ENCODE measurements at regions not wholly inside any gene's neighbourhood (a gene's known extent, or its start where the extent isn't known, plus 50 kb on each side); places are given as distances from the start of the nearest gene placed in this dataset.

GRCh38 chr3:15942936-15943335, 145.2 kb upstream of the ANKRD28 start:
- DNase-seq (ENCODE audit: low read depth in 2 of 2, low spot score in 1 of 2): no peak

- DNase-seq (ENCODE audit: low read depth in 2 of 2, low spot score in 1 of 2): no peak
These were observed 150.6 kb upstream of the ANKRD28 start for GRCh38 chr3:15948388-15948787.

- DNase-seq (ENCODE audit: low read depth in 2 of 2, low spot score in 1 of 2): no peak
These were observed 154.9 kb upstream of the ANKRD28 start for GRCh38 chr3:15952543-15953175.

GRCh38 chr3:15953841-15954240, 156.1 kb upstream of the ANKRD28 start:
- no peak for DNase-seq (ENCODE audit: low read depth in 2 of 2, low spot score in 1 of 2)

- no peak for DNase-seq (ENCODE audit: low read depth in 2 of 2, low spot score in 1 of 2)
These were observed 158.2 kb upstream of the ANKRD28 start for GRCh38 chr3:15955968-15956367.

- DNase-seq (ENCODE audit: low read depth in 2 of 2, low spot score in 1 of 2): no peak
These were observed 161.1 kb upstream of the ANKRD28 start for GRCh38 chr3:15958692-15959433.

GRCh38 chr3:15959434-15959811, 161.6 kb upstream of the ANKRD28 start:
- DNase-seq (ENCODE audit: low read depth in 2 of 2, low spot score in 1 of 2): no peak

- no peak for DNase-seq (ENCODE audit: low read depth in 2 of 2, low spot score in 1 of 2)
These were observed 167.0 kb upstream of the ANKRD28 start for GRCh38 chr3:15964605-15965442.

GRCh38 chr3:15967577-15967976, 169.8 kb upstream of the ANKRD28 start:
- DNase-seq (ENCODE audit: low read depth in 2 of 2, low spot score in 1 of 2): no peak

GRCh38 chr3:15969874-15970640, 172.3 kb upstream of the ANKRD28 start:
- DNase-seq (ENCODE audit: low read depth in 2 of 2, low spot score in 1 of 2): no peak

GRCh38 chr3:15973414-15973813, 175.6 kb upstream of the ANKRD28 start:
- no peak for DNase-seq (ENCODE audit: low read depth in 2 of 2, low spot score in 1 of 2)

- DNase-seq (ENCODE audit: low read depth in 2 of 2, low spot score in 1 of 2): no peak
These were observed 176.2 kb upstream of the ANKRD28 start for GRCh38 chr3:15973940-15974339.

GRCh38 chr3:15974647-15975046, 176.9 kb upstream of the ANKRD28 start:
- DNase-seq (ENCODE audit: low read depth in 2 of 2, low spot score in 1 of 2): no peak

- no peak for DNase-seq (ENCODE audit: low read depth in 2 of 2, low spot score in 1 of 2)
These were observed 178.7 kb upstream of the ANKRD28 start for GRCh38 chr3:15976524-15976923.

GRCh38 chr3:15977090-15977489, 179.3 kb upstream of the ANKRD28 start:
- no peak for DNase-seq (ENCODE audit: low read depth in 2 of 2, low spot score in 1 of 2)

GRCh38 chr3:15977598-15978232, 179.9 kb upstream of the ANKRD28 start:
- DNase-seq (ENCODE audit: low read depth in 2 of 2, low spot score in 1 of 2): no peak

GRCh38 chr3:15978801-15979200, 181.0 kb upstream of the ANKRD28 start:
- DNase-seq (ENCODE audit: low read depth in 2 of 2, low spot score in 1 of 2): no peak

GRCh38 chr3:15979495-15979894, 181.7 kb upstream of the ANKRD28 start:
- DNase-seq (ENCODE audit: low read depth in 2 of 2, low spot score in 1 of 2): no peak

- no peak for DNase-seq (ENCODE audit: low read depth in 2 of 2, low spot score in 1 of 2)
These were observed 182.1 kb upstream of the ANKRD28 start for GRCh38 chr3:15979900-15980299.

- no peak for DNase-seq (ENCODE audit: low read depth in 2 of 2, low spot score in 1 of 2)
These were observed 184.5 kb upstream of the ANKRD28 start for GRCh38 chr3:15982243-15982642.

- no peak for DNase-seq (ENCODE audit: low read depth in 2 of 2, low spot score in 1 of 2)
These were observed 185.0 kb upstream of the ANKRD28 start for GRCh38 chr3:15982667-15983196.

Data from stimulated activated CD8-positive, alpha-beta memory T cell treated with anti-CD3 and anti-CD28 coated beads, Interleukin-4, amount 100 ng/mL, for 1 hour (primary cell).